ENCODE measurements at regions not wholly inside any gene's neighbourhood (a gene's known extent, or its start where the extent isn't known, plus 50 kb on each side); places are given as distances from the start of the nearest gene placed in this dataset.

- no peak overlapping the region for H3K9ac ChIP-seq (ENCODE audit: control insufficient read depth, extremely low read depth, insufficient read depth, low read length)
- H3K9me1 ChIP-seq (ENCODE audit: control insufficient read depth, extremely low read depth, insufficient read depth, low read length), result no peaks in the 10 kb centered on the region
- H3K36me3 ChIP-seq (ENCODE audit: control insufficient read depth in 2 of 2, extremely low read depth in 1 of 2, insufficient read depth in 2 of 2, low read length in 2 of 2), result no peaks in the 10 kb centered on the region
- H3K79me2 ChIP-seq (ENCODE audit: control insufficient read depth, insufficient read depth, low read length), result no peaks in the 10 kb centered on the region
- no peak for TF ChIP-seq EZH2 (IDR thresholded peaks at IDR 0.05; ENCODE audit: low read length)
- TF ChIP-seq CTCF (optimal IDR thresholded peaks at IDR 0.05 in 1 of 3, IDR thresholded peaks at IDR 0.05 in 1 of 3, conservative IDR thresholded peaks at IDR 0.05 in 1 of 3; ENCODE audit: extremely low read depth in 1 of 3, insufficient read depth in 2 of 3, low read length in 3 of 3), result no peak
- peaks cover 22% of the 10 kb centered on the region for H3K4me1 ChIP-seq (ENCODE audit: control insufficient read depth, extremely low read depth, insufficient read depth, low read length)
- H4K20me1 ChIP-seq (ENCODE audit: control insufficient read depth, extremely low read depth, insufficient read depth, low read length), result no peaks in the 10 kb centered on the region
- H3K9me3 ChIP-seq (ENCODE audit: control insufficient read depth, low read depth, low read length), result peaks cover 9% of the 10 kb centered on the region
- FAIRE-seq, result no peak
- H3K27me3 ChIP-seq (ENCODE audit: control insufficient read depth, extremely low read depth, insufficient read depth, low read length), result no peaks in the 10 kb centered on the region
- H2AFZ ChIP-seq (ENCODE audit: control insufficient read depth, low read length), result no peak overlapping the region
- peak overlapping the region; percentile 2 for H3K27ac ChIP-seq (ENCODE audit: control insufficient read depth, insufficient read depth, low read length)
- no peak overlapping the region for H3K4me3 ChIP-seq (ENCODE audit: control insufficient read depth in 2 of 3, extremely low read depth in 1 of 3, insufficient read depth in 2 of 3, low read depth in 1 of 3, low read length in 3 of 3)
- H3K4me2 ChIP-seq (ENCODE audit: control insufficient read depth, extremely low read depth, insufficient read depth, low read depth, low read length), result no peak overlapping the region
- DNase-seq (ENCODE audit: low read depth, low spot score), result no peak
- dilution Hi-C loops (cut with MboI; ENCODE audit: extremely low pct_ligation_motif_present, low sequenced_read_pairs), result no loop called here
Observed at GRCh38 chr6:169371344-169372127, 117.9 kb upstream of the THBS2 start.

- H4K20me1 ChIP-seq (ENCODE audit: control insufficient read depth, extremely low read depth, insufficient read depth, low read length), result no peaks in the 10 kb centered on the region
- no peak overlapping the region for H3K9ac ChIP-seq (ENCODE audit: control insufficient read depth, extremely low read depth, insufficient read depth, low read length)
- H3K4me1 ChIP-seq (ENCODE audit: control insufficient read depth, extremely low read depth, insufficient read depth, low read length), result peaks cover 22% of the 10 kb centered on the region
- FAIRE-seq, result no peak
- dilution Hi-C loops (cut with MboI; ENCODE audit: extremely low pct_ligation_motif_present, low sequenced_read_pairs), result no loop called here
- no peak overlapping the region for H3K4me2 ChIP-seq (ENCODE audit: control insufficient read depth, extremely low read depth, insufficient read depth, low read depth, low read length)
- no peaks in the 10 kb centered on the region for H3K79me2 ChIP-seq (ENCODE audit: control insufficient read depth, insufficient read depth, low read length)
- H3K27ac ChIP-seq (ENCODE audit: control insufficient read depth, insufficient read depth, low read length), result peak overlapping the region; percentile 2
- H3K27me3 ChIP-seq (ENCODE audit: control insufficient read depth, extremely low read depth, insufficient read depth, low read length), result no peaks in the 10 kb centered on the region
- H3K4me3 ChIP-seq (ENCODE audit: control insufficient read depth in 2 of 3, extremely low read depth in 1 of 3, insufficient read depth in 2 of 3, low read depth in 1 of 3, low read length in 3 of 3), result no peak overlapping the region
- no peak overlapping the region for H2AFZ ChIP-seq (ENCODE audit: control insufficient read depth, low read length)
- no peak for TF ChIP-seq EZH2 (IDR thresholded peaks at IDR 0.05; ENCODE audit: low read length)
- TF ChIP-seq CTCF (optimal IDR thresholded peaks at IDR 0.05 in 1 of 3, IDR thresholded peaks at IDR 0.05 in 1 of 3, conservative IDR thresholded peaks at IDR 0.05 in 1 of 3; ENCODE audit: extremely low read depth in 1 of 3, insufficient read depth in 2 of 3, low read length in 3 of 3), result peak in 1 of 3 experiments; percentile 2
- DNase-seq (ENCODE audit: low read depth, low spot score), result no peak
- no peaks in the 10 kb centered on the region for H3K9me1 ChIP-seq (ENCODE audit: control insufficient read depth, extremely low read depth, insufficient read depth, low read length)
- no peaks in the 10 kb centered on the region for H3K36me3 ChIP-seq (ENCODE audit: control insufficient read depth in 2 of 2, extremely low read depth in 1 of 2, insufficient read depth in 2 of 2, low read length in 2 of 2)
- peaks cover 6% of the 10 kb centered on the region for H3K9me3 ChIP-seq (ENCODE audit: control insufficient read depth, low read depth, low read length)
Observed at GRCh38 chr6:169370666-169371343, 117.2 kb upstream of the THBS2 start.

Data from keratinocyte (primary cell).